Hepatocyte (in vitro differentiated cells): ENCODE measurements at regions not wholly inside any gene's neighbourhood (a gene's known extent, or its start where the extent isn't known, plus 50 kb on each side); places are given as distances from the start of the nearest gene placed in this dataset.

Experiments
- CTCF ChIP-seq: fragments of 200-600 bp; sonication (generic); IDR thresholded peaks from 2 replicates; pipeline ENCODE4 v1.5.1; 2016; ENCODE audit warnings: antibody characterized with exemption, mild to moderate bottlenecking; ENCODE audit not compliant: poor library complexity
- EZH2 ChIP-seq: fragments of 200-600 bp; sonication (generic); IDR thresholded peaks from 2 replicates; pipeline ENCODE4 v1.6.1; 2016; ENCODE audit warnings: antibody characterized with exemption, mild to moderate bottlenecking, borderline replicate concordance

- TF ChIP-seq CTCF, result no peak
- TF ChIP-seq EZH2, result no peak
These were observed 184.6 kb upstream of the CARD18 start for GRCh38 chr11:105324156-105324555.
